Limb (tissue), 2 donors: ENCODE measurements at regions not wholly inside any gene's neighbourhood (a gene's known extent, or its start where the extent isn't known, plus 50 kb on each side); places are given as distances from the start of the nearest gene placed in this dataset.

Experiments used
- DNase-seq, 2 donors: peaks; one replicate each; pipeline ENCODE4 v3.0.0-alpha.2; 2016; ENCODE audit errors: extremely low spot score in 2 of 2

- no peak for DNase-seq
These were observed 326.3 kb upstream of the TSHZ2 start for GRCh38 chr20:52645822-52646221.

- no peak for DNase-seq
These were observed 329.1 kb upstream of the TSHZ2 start for GRCh38 chr20:52643034-52643433.

DNA sequence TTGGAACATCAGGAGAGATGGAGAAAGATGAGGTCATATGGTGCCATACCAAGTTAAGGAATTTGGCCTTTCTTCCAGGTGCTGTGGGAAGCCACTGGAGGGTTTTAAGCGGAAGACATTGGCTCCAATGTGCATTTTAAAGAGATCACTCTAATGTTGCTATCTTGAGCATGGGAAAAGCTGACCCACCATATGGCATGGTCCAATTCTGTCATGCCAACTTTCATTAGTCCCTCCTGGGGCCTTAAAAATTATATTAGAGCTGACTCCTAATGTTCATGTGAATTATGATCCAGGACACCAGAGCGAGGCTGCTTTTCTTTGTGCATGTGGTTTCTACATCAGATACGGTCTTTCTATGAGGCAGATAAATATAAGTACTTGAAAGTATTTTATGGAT, 335.0 kb upstream of the TSHZ2 start:
- no peak for DNase-seq

DNA sequence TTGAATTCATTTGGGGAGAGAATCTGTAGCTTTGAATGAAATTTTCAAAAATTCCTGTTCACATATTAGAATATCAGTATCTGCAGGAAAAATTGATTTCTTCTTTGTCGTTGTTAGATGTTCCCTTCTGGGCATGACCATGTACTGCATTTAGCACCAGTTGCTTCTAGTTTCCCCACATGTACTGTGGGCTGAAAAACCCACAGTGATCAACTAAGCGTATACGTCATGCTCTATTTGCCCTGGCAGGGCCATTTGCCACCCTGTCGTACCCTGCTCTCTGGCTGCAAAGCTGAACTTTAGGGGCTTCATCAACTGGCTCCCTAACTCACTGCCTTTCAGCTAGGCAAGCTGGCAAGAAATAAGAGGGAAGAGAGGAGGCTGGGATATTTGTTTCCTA, 340.7 kb upstream of the TSHZ2 start:
- no peak for DNase-seq

GRCh38 chr20:52630138-52630537, 342.0 kb upstream of the TSHZ2 start:
- no peak for DNase-seq

- no peak for DNase-seq
These were observed 347.9 kb upstream of the TSHZ2 start for GRCh38 chr20:52624281-52624680.

GRCh38 chr20:52622081-52622480, 350.1 kb upstream of the TSHZ2 start:
- no peak for DNase-seq

DNA sequence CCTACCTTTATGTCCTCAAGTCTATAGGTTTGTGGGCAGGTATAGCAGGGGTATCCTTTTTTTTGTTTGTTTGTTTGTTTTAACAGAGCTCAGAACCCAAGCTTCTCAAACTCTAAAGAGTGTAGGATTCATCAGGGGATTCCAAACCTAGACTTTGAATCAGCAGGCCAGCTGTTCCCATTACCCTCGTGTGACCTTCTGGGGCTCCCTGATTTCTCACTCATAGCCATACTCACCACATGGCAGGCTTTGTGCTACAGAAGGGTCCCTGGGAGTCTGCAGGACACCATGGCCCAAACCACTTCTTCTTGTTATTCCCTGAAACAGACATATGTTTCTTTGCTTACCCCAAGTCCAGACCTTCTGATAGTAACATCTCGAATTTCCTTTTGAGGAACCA, 350.8 kb upstream of the TSHZ2 start:
- no peak for DNase-seq

DNA sequence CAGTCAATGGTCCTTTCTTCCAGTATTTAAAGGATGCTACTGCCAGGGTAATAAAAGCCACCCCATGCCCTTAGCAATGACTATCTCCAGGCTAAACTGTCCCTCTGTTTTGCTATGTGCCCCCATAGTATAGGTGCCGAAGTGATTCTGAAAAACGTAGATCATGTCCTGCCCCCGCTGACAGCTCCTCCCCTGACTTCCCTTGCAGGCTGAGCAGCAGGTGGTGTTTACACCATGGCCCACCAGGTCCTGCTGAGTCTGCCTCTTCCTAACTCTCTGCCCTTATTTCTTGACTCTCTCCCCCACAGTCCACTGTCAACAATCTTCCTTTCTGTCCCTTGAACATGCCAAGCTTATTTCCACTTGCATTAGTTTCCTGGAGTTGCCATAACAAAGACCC, 352.5 kb upstream of the TSHZ2 start:
- DNase-seq = no peak

DNA sequence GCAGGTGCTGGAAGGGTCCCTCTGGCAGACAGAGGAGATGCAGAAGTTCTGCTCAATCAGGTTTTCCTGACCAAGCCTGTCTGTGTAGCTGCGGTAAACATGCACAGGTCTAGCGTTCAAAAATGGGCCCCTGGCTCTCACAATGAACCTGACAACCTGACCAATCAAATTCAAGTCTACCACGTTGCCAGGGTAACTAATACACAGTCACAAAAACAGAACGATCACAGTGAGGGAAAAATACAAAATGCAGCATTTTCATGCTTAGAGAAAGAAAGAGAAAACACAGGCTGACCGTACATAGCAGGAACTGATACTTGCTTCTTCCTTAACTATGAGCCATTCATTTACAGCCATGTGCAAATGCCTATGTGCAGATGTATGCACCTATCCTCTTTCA, 353.1 kb upstream of the TSHZ2 start:
- peak; percentile 37 to 47 for DNase-seq

GRCh38 chr20:52616629-52617028, 355.5 kb upstream of the TSHZ2 start:
- DNase-seq = peak in 1 of 2 donors; percentile 38

- DNase-seq = no peak
These were observed 357.9 kb upstream of the TSHZ2 start for GRCh38 chr20:52614051-52614863.

DNA sequence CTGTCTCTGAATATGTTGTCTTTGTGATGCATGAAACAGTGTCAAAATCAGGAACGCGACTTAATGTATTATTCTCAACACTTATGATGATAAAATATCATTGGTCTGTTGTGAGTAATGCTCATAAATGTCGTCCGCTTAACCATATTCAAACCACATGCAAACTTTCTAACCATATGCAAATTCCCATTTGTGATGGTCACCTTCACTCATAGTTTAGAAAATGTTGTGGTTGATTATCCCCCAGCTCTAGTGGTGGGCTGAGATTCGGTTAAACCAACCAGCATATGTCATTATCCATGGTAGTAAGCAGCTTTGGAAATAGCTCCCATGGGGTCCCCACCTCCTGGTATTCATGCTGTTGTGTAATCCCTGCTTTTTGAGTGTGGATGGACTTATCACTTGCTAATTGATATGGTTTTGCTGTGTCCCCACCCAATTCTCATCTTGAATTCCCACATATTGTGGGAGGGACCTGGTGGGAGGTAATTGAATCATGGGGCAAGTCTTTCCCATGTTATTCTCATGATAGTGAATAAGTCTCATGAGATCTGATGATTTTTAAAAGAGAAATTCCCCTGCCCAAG, 360.0 kb upstream of the TSHZ2 start:
- DNase-seq = no peak

- DNase-seq = no peak
These were observed 361.4 kb upstream of the TSHZ2 start for GRCh38 chr20:52610749-52611148.

GRCh38 chr20:52601295-52601971, 370.7 kb upstream of the TSHZ2 start:
- DNase-seq = no peak

DNA sequence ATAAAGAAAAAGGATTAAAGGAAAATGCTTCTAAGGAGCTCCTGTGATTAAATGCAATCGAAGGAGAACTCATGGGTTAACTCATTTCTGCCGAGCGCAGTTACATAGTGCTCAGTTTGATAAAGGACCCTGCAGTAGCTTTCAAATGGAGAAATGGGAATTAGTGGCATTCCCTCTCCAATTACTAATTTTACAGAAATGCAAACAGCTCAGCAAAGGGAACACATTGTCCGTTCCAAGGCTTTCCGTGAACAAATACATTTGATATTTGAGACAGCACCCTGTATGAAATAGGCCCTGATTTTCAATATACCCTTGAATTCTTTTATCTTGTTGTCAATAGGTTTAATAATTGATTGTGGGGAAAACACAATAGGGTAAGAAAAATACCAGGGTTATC, 375.9 kb upstream of the TSHZ2 start:
- no peak for DNase-seq

DNA sequence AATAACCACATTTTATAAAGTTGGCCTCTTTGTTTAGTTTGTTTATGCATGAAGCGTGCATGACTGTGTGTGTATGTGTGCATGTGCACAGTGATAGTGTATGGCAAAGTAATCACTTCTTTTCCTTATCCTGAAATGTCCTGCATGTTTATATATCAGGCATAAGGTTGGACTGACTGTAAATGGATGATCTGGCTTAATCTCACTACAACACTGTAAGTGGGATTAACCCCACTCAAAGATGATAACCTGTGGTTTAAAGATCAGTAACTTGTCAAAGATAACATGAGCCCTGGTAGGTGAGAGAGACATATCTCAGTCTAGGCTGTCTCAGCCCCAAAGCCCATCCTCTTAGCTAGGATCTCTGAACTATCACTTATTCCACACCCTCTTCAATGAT, 376.6 kb upstream of the TSHZ2 start:
- no peak for DNase-seq

GRCh38 chr20:52593654-52594053, 378.5 kb upstream of the TSHZ2 start:
- DNase-seq = no peak

DNA sequence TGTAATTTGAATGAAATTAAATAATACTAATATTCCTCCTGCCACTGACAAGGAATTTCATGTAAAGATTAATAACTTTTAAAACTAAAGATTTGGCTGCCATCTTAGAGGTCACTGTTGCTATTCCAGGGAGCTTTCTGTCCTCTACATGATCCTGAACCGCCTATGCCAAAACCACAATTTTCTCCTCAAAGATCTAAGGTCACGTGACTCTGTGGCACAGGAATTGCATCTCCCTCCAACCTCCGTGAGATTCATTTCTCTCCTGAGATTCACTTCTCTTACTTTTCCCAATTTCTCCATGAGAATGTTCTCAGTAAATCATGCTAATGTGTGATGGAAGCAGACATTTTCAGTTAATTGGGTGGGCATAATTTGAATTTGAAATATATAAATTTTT, 379.6 kb upstream of the TSHZ2 start:
- DNase-seq = no peak

GRCh38 chr20:52590100-52590499, 382.1 kb upstream of the TSHZ2 start:
- no peak for DNase-seq

GRCh38 chr20:52589251-52589812, 382.8 kb upstream of the TSHZ2 start:
- no peak for DNase-seq

DNA sequence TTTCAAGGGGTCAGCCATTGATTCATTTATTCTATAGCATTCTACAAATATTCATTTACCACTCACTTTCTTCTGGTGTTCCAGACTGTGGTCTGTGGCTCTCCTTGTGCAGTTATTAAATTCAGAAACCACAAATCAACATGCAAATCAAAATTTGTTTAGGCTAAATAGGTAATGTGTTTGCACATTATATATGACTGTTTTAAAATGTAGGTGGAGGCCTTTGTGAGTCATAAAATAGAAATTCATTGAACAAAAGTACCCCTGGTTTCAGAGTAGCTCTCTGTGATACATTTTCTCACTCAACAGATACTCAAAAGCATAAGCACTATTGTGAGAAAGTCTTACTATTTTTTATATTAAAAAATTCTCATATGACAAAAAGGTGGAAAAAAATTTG, 385.5 kb upstream of the TSHZ2 start:
- DNase-seq = no peak
